Cardiac muscle cell (in vitro differentiated cells and primary cell): ENCODE measurements at regions not wholly inside any gene's neighbourhood (a gene's known extent, or its start where the extent isn't known, plus 50 kb on each side); places are given as distances from the start of the nearest gene placed in this dataset.

Source experiments
- DNase-seq, 2 donors: peaks; one replicate each; pipeline versions ENCODE4 v3.0.0 to v3.0.0-alpha.2; 2010 to 2017; ENCODE audit warnings: low read depth in 1 of 2, low spot score in 1 of 2
- H3K27ac ChIP-seq: fragments of 200-600 bp; sonication (generic); 2 replicates; pipeline ENCODE4 v1.5.1; 2016
- H3K27me3 ChIP-seq: fragments of 200-600 bp; sonication (generic); 2 replicates; pipeline ENCODE4 v1.6.0; 2016; ENCODE audit warnings: control low read depth
- H3K36me3 ChIP-seq: fragments of 200-600 bp; sonication (generic); 2 replicates; pipeline ENCODE4 v1.5.1; 2016; ENCODE audit warnings: control low read depth
- H3K4me1 ChIP-seq: fragments of 200-600 bp; sonication (generic); 2 replicates; pipeline ENCODE4 v1.8.1; 2017; ENCODE audit warnings: low read depth, mild to moderate bottlenecking, mixed run types
- H3K4me3 ChIP-seq: fragments of 200-600 bp; sonication (generic); 2 replicates; pipeline ENCODE4 v1.5.1; 2016; ENCODE audit warnings: mild to moderate bottlenecking
- H3K9me3 ChIP-seq: fragments of 200-600 bp; sonication (generic); 2 replicates; pipeline ENCODE4 v1.5.1; 2017; ENCODE audit warnings: low read depth, mild to moderate bottlenecking, control low read depth
- CTCF ChIP-seq: IDR thresholded peaks from 2 replicates; pipeline ENCODE4 v1.5.1; 2012; ENCODE audit warnings: low read depth, mild to moderate bottlenecking, low read length

GRCh38 chr2:2993172-2993692, 384.4 kb downstream of the EIPR1 start:
- DNase-seq: no peak
- no peak for TF ChIP-seq CTCF
- Histone ChIP-seq H3K27me3 (no peaks in the 10 kb centered on the region), H3K4me3 (no peak overlapping the region), H3K27ac (no peak overlapping the region), H3K4me1 (no peaks in the 10 kb centered on the region), H3K9me3 (no peaks in the 10 kb centered on the region), H3K36me3 (no peaks in the 10 kb centered on the region)

GRCh38 chr2:2992634-2993033, 385.0 kb downstream of the EIPR1 start:
- Histone ChIP-seq H3K27ac (no peak overlapping the region), H3K4me1 (no peaks in the 10 kb centered on the region), H3K36me3 (no peaks in the 10 kb centered on the region), H3K27me3 (no peaks in the 10 kb centered on the region), H3K4me3 (no peak overlapping the region), H3K9me3 (no peaks in the 10 kb centered on the region)
- TF ChIP-seq CTCF: no peak
- DNase-seq: no peak

GRCh38 chr2:2985020-2985419, 392.6 kb downstream of the EIPR1 start:
- Histone ChIP-seq H3K4me1 (no peaks in the 10 kb centered on the region), H3K9me3 (no peaks in the 10 kb centered on the region), H3K4me3 (no peak overlapping the region), H3K27ac (no peak overlapping the region), H3K36me3 (no peaks in the 10 kb centered on the region), H3K27me3 (peaks cover 2% of the 10 kb centered on the region)
- DNase-seq: no peak
- TF ChIP-seq CTCF: no peak

- Histone ChIP-seq H3K27ac (no peak overlapping the region), H3K9me3 (no peaks in the 10 kb centered on the region), H3K36me3 (no peaks in the 10 kb centered on the region), H3K4me3 (no peak overlapping the region), H3K27me3 (peaks cover 2% of the 10 kb centered on the region), H3K4me1 (no peaks in the 10 kb centered on the region)
- TF ChIP-seq CTCF: no peak
- no peak for DNase-seq
Observed at GRCh38 chr2:2981000-2981399, 396.6 kb downstream of the EIPR1 start.

DNA sequence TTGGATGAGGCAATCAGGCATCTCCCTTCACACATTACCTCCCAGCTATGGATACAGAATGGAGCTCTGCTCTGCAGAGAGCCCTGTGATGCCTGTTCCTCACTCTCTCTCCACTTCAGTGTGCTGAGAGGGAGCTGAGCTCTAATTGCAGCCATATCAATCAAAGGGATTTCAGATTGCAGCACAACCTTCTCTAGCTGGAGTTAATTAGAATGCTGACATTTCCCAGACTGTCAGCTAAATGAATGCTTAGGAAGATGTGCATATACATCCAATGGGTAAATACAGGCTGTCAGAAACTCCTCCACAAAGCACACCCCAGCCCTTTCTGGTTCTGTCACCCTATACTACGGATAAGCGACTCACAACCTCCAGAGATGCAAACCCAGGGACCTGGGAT, 402.6 kb downstream of the EIPR1 start:
- Histone ChIP-seq H3K4me1 (no peaks in the 10 kb centered on the region), H3K9me3 (no peaks in the 10 kb centered on the region)
- no peak for TF ChIP-seq CTCF

More for the DNA sequence above, 402.6 kb downstream of the EIPR1 start:
- no peak overlapping the region for H3K4me3 ChIP-seq
- H3K27me3 ChIP-seq: no peaks in the 10 kb centered on the region
- peak in 1 of 2 donors; percentile 7 for DNase-seq
- H3K27ac ChIP-seq: no peak overlapping the region
- H3K36me3 ChIP-seq: no peaks in the 10 kb centered on the region
